OCI-LY1 (cell line): ENCODE measurements at regions not wholly inside any gene's neighbourhood (a gene's known extent, or its start where the extent isn't known, plus 50 kb on each side); places are given as distances from the start of the nearest gene placed in this dataset.

ENCODE experiments used
- CTCF ChIP-seq: fragments of 200-600 bp; sonication (generic), shearing (Covaris generic); IDR thresholded peaks from 2 replicates; pipeline ENCODE4 v1.5.1; 2017; ENCODE audit warnings: mild to moderate bottlenecking, antibody characterized with exemption, low read length, moderate library complexity, mixed read lengths
- EZH2 ChIP-seq: fragments of 200-600 bp; sonication (generic), shearing (Covaris generic); IDR thresholded peaks from 2 replicates; pipeline ENCODE4 v1.8.0; 2017; ENCODE audit warnings: borderline replicate concordance, mixed run types, mild to moderate bottlenecking, antibody characterized with exemption, low read length, moderate library complexity, mixed read lengths

- TF ChIP-seq CTCF (no peak), EZH2 (no peak)
These were observed 391.8 kb upstream of the CD180 start for GRCh38 chr5:67588389-67588788.
